ENCODE measurements at regions not wholly inside any gene's neighbourhood (a gene's known extent, or its start where the extent isn't known, plus 50 kb on each side); places are given as distances from the start of the nearest gene placed in this dataset.
"Not testable (repeated sequence)": the region's sequence is repeated elsewhere in the genome, so short reads cannot be mapped to it uniquely, and the experiment has no call there.

- TF ChIP-seq EP300 (conservative IDR thresholded peaks at IDR 0.05; ENCODE audit: poor library complexity, severe bottlenecking); CTCF (IDR thresholded peaks at IDR 0.05; ENCODE audit: poor library complexity, severe bottlenecking); MXI1 (conservative IDR thresholded peaks at IDR 0.05; ENCODE audit: poor library complexity, severe bottlenecking); REST (IDR thresholded peaks at IDR 0.05; ENCODE audit: borderline replicate concordance); POLR2AphosphoS5 (IDR thresholded peaks at IDR 0.05): not testable (repeated sequence)
Observed at GRCh38 chr2:90011101-90011443, 1319.6 kb downstream of the RPIA start.
